ENCODE measurements at regions not wholly inside any gene's neighbourhood (a gene's known extent, or its start where the extent isn't known, plus 50 kb on each side); places are given as distances from the start of the nearest gene placed in this dataset.

GRCh38 chr4:11622961-11623725, 194.4 kb upstream of the HS3ST1 start:
- Histone ChIP-seq H3K36me3 (ENCODE audit: control insufficient read depth, insufficient read depth, low read length) (no peaks in the 10 kb centered on the region), H3K4me1 (ENCODE audit: control insufficient read depth, insufficient read depth, low read length, poor library complexity, severe bottlenecking) (no peaks in the 10 kb centered on the region), H3K4me3 (ENCODE audit: extremely low read depth, insufficient read depth, low read length, poor library complexity, severe bottlenecking) (no peak overlapping the region), H3K27ac (ENCODE audit: low read depth, low read length, severe bottlenecking) (no peak overlapping the region), H3K9me3 (ENCODE audit: control insufficient read depth, low read length) (no peaks in the 10 kb centered on the region)
- WGBS, 2 experiments (ENCODE audit: insufficient coverage in 2 of 2) = 87 to 97% methylated on average over 3 to 7 of the region's 10 CpGs

GRCh38 chr4:11620861-11621260, 192.2 kb upstream of the HS3ST1 start:
- no peaks in the 10 kb centered on the region for H3K9me3 ChIP-seq (ENCODE audit: control insufficient read depth, low read length)
- no peak overlapping the region for H3K4me3 ChIP-seq (ENCODE audit: extremely low read depth, insufficient read depth, low read length, poor library complexity, severe bottlenecking)
- WGBS, 2 experiments (ENCODE audit: insufficient coverage in 2 of 2) = 94 to 96% methylated on average over 2 of the region's 2 CpGs
- H3K4me1 ChIP-seq (ENCODE audit: control insufficient read depth, insufficient read depth, low read length, poor library complexity, severe bottlenecking) = no peaks in the 10 kb centered on the region
- no peaks in the 10 kb centered on the region for H3K36me3 ChIP-seq (ENCODE audit: control insufficient read depth, insufficient read depth, low read length)
- no peak overlapping the region for H3K27ac ChIP-seq (ENCODE audit: low read depth, low read length, severe bottlenecking)

GRCh38 chr4:11618666-11619282, 190.1 kb upstream of the HS3ST1 start:
- whole genome bisulfite sequencing, 2 experiments (ENCODE audit: insufficient coverage in 2 of 2) = 40 to 63% methylated on average over 1 to 2 of the region's 2 CpGs
- H3K4me3 ChIP-seq (ENCODE audit: extremely low read depth, insufficient read depth, low read length, poor library complexity, severe bottlenecking) = no peak overlapping the region
- no peak overlapping the region for H3K27ac ChIP-seq (ENCODE audit: low read depth, low read length, severe bottlenecking)
- H3K4me1 ChIP-seq (ENCODE audit: control insufficient read depth, insufficient read depth, low read length, poor library complexity, severe bottlenecking) = peaks cover 8% of the 10 kb centered on the region
- H3K9me3 ChIP-seq (ENCODE audit: control insufficient read depth, low read length) = no peaks in the 10 kb centered on the region
- no peaks in the 10 kb centered on the region for H3K36me3 ChIP-seq (ENCODE audit: control insufficient read depth, insufficient read depth, low read length)

GRCh38 chr4:11616856-11617255, 188.2 kb upstream of the HS3ST1 start:
- no peak overlapping the region for H3K4me3 ChIP-seq (ENCODE audit: extremely low read depth, insufficient read depth, low read length, poor library complexity, severe bottlenecking)
- peaks cover 8% of the 10 kb centered on the region for H3K4me1 ChIP-seq (ENCODE audit: control insufficient read depth, insufficient read depth, low read length, poor library complexity, severe bottlenecking)
- no peaks in the 10 kb centered on the region for H3K36me3 ChIP-seq (ENCODE audit: control insufficient read depth, insufficient read depth, low read length)
- no peak overlapping the region for H3K27ac ChIP-seq (ENCODE audit: low read depth, low read length, severe bottlenecking)
- no peaks in the 10 kb centered on the region for H3K9me3 ChIP-seq (ENCODE audit: control insufficient read depth, low read length)
- WGBS, 2 experiments (ENCODE audit: insufficient coverage in 2 of 2) = 84 to 97% methylated on average over 4 of the region's 4 CpGs

GRCh38 chr4:11615601-11616000, 186.9 kb upstream of the HS3ST1 start:
- Histone ChIP-seq H3K9me3 (ENCODE audit: control insufficient read depth, low read length) (no peaks in the 10 kb centered on the region), H3K27ac (ENCODE audit: low read depth, low read length, severe bottlenecking) (no peak overlapping the region), H3K36me3 (ENCODE audit: control insufficient read depth, insufficient read depth, low read length) (no peaks in the 10 kb centered on the region), H3K4me3 (ENCODE audit: extremely low read depth, insufficient read depth, low read length, poor library complexity, severe bottlenecking) (no peak overlapping the region), H3K4me1 (ENCODE audit: control insufficient read depth, insufficient read depth, low read length, poor library complexity, severe bottlenecking) (peaks cover 8% of the 10 kb centered on the region)
- 96 to 97% methylated on average over 5 to 6 of the region's 7 CpGs for WGBS, 2 experiments (ENCODE audit: insufficient coverage in 2 of 2)

- no peak overlapping the region for H3K27ac ChIP-seq (ENCODE audit: low read depth, low read length, severe bottlenecking)
- no peak overlapping the region for H3K4me3 ChIP-seq (ENCODE audit: extremely low read depth, insufficient read depth, low read length, poor library complexity, severe bottlenecking)
- 88 to 92% methylated on average over 5 of the region's 5 CpGs for WGBS, 2 experiments (ENCODE audit: insufficient coverage in 2 of 2)
- H3K36me3 ChIP-seq (ENCODE audit: control insufficient read depth, insufficient read depth, low read length) = no peaks in the 10 kb centered on the region
- H3K9me3 ChIP-seq (ENCODE audit: control insufficient read depth, low read length) = no peaks in the 10 kb centered on the region
- peaks cover 8% of the 10 kb centered on the region for H3K4me1 ChIP-seq (ENCODE audit: control insufficient read depth, insufficient read depth, low read length, poor library complexity, severe bottlenecking)
These were observed 185.7 kb upstream of the HS3ST1 start for GRCh38 chr4:11614426-11614825.

DNA sequence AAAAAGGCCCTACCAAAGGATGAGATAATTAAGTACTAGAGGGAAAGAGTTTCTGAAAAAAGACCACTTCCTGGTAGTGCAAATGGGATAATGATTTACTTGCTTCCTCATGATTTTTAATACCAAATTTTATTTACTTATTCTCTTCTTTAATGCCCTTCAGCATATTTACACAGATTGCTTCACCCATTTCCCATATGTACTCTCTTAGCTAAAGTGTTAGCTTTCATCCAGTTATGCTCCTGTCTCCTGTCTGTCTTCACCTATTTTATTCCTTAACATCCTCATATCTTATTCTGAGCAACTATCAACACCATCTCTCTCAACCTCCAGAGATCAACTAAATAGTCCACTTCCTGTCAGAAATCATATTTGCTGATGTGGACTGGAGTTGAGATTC, 183.2 kb upstream of the HS3ST1 start:
- no peak overlapping the region for H3K4me3 ChIP-seq (ENCODE audit: extremely low read depth, insufficient read depth, low read length, poor library complexity, severe bottlenecking)
- no peaks in the 10 kb centered on the region for H3K36me3 ChIP-seq (ENCODE audit: control insufficient read depth, insufficient read depth, low read length)
- H3K4me1 ChIP-seq (ENCODE audit: control insufficient read depth, insufficient read depth, low read length, poor library complexity, severe bottlenecking) = peaks cover 8% of the 10 kb centered on the region
- H3K27ac ChIP-seq (ENCODE audit: low read depth, low read length, severe bottlenecking) = no peak overlapping the region
- no peaks in the 10 kb centered on the region for H3K9me3 ChIP-seq (ENCODE audit: control insufficient read depth, low read length)

- no peaks in the 10 kb centered on the region for H3K9me3 ChIP-seq (ENCODE audit: control insufficient read depth, low read length)
- no peak overlapping the region for H3K27ac ChIP-seq (ENCODE audit: low read depth, low read length, severe bottlenecking)
- no CpG with 5 or more reads among the region's 2 CpGs for WGBS, 2 experiments (ENCODE audit: insufficient coverage in 2 of 2)
- no peaks in the 10 kb centered on the region for H3K36me3 ChIP-seq (ENCODE audit: control insufficient read depth, insufficient read depth, low read length)
- no peak overlapping the region for H3K4me3 ChIP-seq (ENCODE audit: extremely low read depth, insufficient read depth, low read length, poor library complexity, severe bottlenecking)
- H3K4me1 ChIP-seq (ENCODE audit: control insufficient read depth, insufficient read depth, low read length, poor library complexity, severe bottlenecking) = peaks cover 7% of the 10 kb centered on the region
These were observed 181.1 kb upstream of the HS3ST1 start for GRCh38 chr4:11609751-11610150.

DNA sequence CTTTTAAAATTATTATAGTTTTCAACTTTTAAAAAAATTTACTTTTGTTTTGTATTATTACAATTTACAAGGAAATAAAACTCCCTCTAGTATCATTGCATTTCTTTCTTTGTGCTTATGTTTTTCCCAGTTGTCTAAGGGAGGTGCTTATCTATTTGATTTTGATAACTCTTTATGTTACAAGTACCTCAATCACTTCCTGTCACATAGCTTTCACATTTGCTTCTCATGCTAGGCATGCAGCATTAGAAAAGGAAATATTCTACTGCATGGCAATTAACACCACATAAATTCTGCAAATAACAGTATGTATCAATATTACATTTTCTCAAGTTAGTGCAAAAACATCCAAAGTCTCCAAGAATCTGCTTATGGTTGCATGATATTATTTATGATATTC, 180.3 kb upstream of the HS3ST1 start:
- peaks cover 1% of the 10 kb centered on the region for H3K4me1 ChIP-seq (ENCODE audit: control insufficient read depth, insufficient read depth, low read length, poor library complexity, severe bottlenecking)
- H3K4me3 ChIP-seq (ENCODE audit: extremely low read depth, insufficient read depth, low read length, poor library complexity, severe bottlenecking) = no peak overlapping the region
- no peaks in the 10 kb centered on the region for H3K9me3 ChIP-seq (ENCODE audit: control insufficient read depth, low read length)
- H3K36me3 ChIP-seq (ENCODE audit: control insufficient read depth, insufficient read depth, low read length) = no peaks in the 10 kb centered on the region
- no peak overlapping the region for H3K27ac ChIP-seq (ENCODE audit: low read depth, low read length, severe bottlenecking)

DNA sequence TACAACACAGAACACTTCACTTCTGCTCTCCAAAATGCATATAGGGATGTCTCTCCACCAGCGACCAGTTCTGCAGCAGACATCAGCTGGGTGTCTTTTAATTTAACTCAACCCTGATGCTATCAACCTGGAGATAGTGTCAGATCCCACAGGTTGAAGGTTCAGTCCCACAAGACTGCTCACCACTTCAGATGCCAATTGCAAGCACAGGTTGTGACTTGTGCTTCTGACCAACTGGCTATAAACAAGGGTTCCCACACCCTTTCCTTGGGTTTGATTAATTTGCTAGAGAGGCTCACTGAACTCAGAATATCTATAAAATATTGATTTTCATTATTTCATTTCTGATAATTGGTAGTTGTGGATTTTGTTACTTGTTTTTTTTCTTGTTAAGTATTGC, 177.4 kb upstream of the HS3ST1 start:
- Histone ChIP-seq H3K27ac (ENCODE audit: low read depth, low read length, severe bottlenecking) (no peak overlapping the region), H3K36me3 (ENCODE audit: control insufficient read depth, insufficient read depth, low read length) (no peaks in the 10 kb centered on the region), H3K4me1 (ENCODE audit: control insufficient read depth, insufficient read depth, low read length, poor library complexity, severe bottlenecking) (no peaks in the 10 kb centered on the region), H3K9me3 (ENCODE audit: control insufficient read depth, low read length) (no peaks in the 10 kb centered on the region), H3K4me3 (ENCODE audit: extremely low read depth, insufficient read depth, low read length, poor library complexity, severe bottlenecking) (no peak overlapping the region)
- 63 to 83% methylated on average over 1 of the region's 1 CpG for WGBS, 2 experiments (ENCODE audit: insufficient coverage in 2 of 2)

GRCh38 chr4:11605597-11605996, 176.9 kb upstream of the HS3ST1 start:
- H3K27ac ChIP-seq (ENCODE audit: low read depth, low read length, severe bottlenecking) = no peak overlapping the region
- no CpG with 5 or more reads among the region's 1 CpG for WGBS, 2 experiments (ENCODE audit: insufficient coverage in 2 of 2)

More at GRCh38 chr4:11605597-11605996, 176.9 kb upstream of the HS3ST1 start:
- no peak overlapping the region for H3K4me3 ChIP-seq (ENCODE audit: extremely low read depth, insufficient read depth, low read length, poor library complexity, severe bottlenecking)
- H3K36me3 ChIP-seq (ENCODE audit: control insufficient read depth, insufficient read depth, low read length) = no peaks in the 10 kb centered on the region
- no peaks in the 10 kb centered on the region for H3K9me3 ChIP-seq (ENCODE audit: control insufficient read depth, low read length)
- H3K4me1 ChIP-seq (ENCODE audit: control insufficient read depth, insufficient read depth, low read length, poor library complexity, severe bottlenecking) = no peaks in the 10 kb centered on the region
